ENCODE measurements at regions not wholly inside any gene's neighbourhood (a gene's known extent, or its start where the extent isn't known, plus 50 kb on each side); places are given as distances from the start of the nearest gene placed in this dataset.
A peak's percentile ranks its signal among the peaks of the same experiment; 100 is the strongest.

DNA sequence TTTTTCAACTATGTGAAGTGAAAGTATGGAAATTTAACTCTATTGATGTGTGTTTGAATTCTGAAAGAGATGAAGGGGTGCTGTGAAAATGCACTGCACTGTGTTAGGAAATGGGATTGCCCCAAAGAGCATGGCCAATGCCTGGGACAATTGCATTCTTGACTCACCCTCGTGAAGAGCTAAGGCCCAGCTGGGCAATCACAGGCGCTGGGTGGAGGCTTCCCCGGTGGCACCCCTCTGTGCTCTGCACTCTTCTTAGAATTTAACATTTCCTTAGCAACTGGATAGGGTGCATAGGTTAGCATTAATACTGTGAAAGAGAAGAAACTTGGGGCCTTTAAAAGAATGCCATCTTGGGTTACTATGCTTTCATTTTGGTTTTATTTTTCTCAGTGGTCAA is 179.9 kb upstream of the GOLIM4 start:
- DNase-seq = no peak
- intact Hi-C loops (cut with DNase I) = no loop called here

DNA sequence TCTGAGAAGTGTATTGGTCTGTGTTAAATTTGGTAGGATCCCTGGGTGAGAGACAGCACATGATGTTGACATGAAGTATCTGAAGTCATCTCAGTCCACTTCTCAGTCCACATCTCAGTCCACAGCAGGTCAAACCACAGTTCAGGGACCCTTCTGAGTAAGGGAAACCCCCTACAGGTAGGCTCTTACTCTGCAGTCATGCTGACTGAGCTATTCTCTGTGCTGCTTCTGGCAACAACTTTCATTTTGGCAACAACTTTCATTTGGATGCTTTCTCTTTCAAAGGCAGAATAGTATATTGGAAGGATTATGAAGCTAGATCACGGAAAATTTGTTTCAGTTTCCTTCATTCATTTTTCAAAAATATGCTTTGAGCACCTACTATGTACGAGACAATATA is 178.2 kb upstream of the GOLIM4 start:
- intact Hi-C loops (cut with DNase I) = no loop called here
- DNase-seq = no peak

DNA sequence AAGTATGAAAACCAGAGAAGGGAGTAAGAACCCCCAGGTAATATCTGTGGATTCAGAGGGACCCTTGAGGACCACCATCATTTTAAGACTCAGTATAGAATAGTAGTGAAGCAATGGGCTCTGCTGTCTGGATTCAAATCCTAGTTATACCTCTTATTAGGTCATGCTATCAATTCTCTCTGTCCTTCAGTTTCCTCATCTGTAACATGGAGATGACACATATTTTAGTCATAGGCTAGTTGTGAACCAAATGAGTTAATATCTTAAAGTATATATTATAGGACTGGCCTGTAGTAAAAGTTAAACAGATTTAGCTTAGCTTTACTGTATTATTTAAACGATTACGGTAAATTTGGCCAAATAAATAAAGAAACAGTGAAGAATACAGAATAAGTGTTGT is 177.3 kb upstream of the GOLIM4 start:
- intact Hi-C loops (cut with DNase I) = no loop called here
- DNase-seq = no peak

DNA sequence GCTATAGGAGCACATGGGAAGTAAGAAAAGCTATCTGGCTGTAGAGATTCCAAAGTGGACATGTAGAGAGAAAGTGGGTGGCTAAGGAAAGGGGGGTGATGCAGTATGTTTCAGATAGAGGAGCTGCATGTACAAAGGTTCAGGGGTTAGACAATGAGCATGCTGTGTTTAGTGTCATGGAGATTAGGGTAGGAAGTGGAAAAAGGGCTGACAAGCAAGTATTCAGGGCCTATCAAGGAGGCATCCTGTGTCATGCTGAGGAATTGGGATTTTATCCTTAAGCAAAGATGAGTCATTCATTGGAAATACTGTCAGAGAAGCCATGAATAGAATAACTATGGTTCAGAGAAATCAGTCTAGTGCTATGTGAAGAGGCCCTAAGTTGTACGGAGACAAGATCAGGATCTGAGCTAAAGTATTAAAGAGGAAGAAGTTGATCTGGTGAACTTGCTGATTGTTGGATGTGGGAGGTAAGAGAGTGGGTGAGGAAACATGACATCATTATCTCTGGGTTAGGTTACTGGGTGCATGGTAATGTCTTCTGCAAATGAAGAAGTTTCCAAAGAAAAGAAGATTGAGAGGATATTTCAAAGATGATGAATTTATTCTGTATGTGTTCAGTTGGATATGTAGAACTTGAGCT is 176.7 kb upstream of the GOLIM4 start:
- intact Hi-C loops (cut with DNase I) = no loop called here
- DNase-seq = no peak

DNA sequence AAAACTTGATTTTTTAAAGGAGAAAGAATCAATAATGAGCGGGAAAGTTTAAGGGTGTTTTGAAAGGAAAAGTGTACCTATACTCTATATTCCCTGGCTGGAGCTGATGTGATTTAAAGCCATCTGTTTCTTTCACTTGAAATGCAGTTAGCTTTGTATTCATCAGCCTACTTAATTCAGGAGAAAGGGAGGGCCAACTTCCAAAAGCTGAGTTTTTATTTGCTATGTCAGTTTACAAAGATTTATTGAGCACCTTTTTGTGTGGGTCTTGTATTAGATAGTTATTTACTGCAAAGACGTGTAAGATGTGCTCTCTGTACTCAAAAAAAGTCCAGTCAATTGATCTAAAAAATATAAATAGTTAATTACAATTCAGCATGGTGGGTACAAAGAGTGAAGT is 176.2 kb upstream of the GOLIM4 start:
- DNase-seq = no peak
- intact Hi-C loops (cut with DNase I) = no loop called here

DNA sequence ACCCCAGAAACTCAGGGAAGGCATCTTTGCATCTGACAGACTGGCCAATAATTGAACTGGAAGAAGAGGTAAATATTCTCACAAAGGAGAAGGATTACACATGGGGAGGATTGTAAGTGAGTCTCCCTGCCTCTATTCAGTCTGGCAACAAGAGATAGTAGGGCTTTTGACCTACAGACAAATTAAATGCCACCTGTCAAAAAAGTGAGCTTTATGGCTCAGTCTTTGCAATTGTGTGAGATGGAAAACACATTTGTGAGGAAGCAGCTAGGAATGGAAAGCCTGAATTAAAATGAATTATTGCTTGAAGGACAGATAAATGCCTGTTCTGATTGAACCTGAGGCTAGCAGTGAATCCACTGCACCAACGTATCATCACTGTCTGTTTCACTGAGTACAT is 173.3 kb upstream of the GOLIM4 start:
- intact Hi-C loops (cut with DNase I) = no loop called here
- DNase-seq = no peak

DNA sequence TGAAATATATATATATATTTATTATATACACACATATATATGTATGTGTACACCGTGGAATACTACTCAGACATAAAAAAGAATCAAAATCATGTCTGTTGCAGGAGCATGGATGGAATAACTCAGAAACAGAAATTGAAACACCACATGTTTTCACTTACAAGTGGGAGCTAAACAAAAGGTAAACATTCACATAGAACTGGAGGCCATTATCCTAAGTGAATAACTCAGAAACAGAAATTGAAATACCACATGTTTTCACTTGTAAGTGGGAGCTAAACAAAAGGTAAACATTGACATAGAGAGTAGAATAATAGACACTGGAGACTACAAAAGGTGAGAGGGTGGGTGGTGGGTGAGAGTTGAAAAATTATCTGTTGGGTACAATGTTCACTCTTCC is 171.5 kb upstream of the GOLIM4 start:
- DNase-seq = no peak
- intact Hi-C loops (cut with DNase I) = no loop called here

DNA sequence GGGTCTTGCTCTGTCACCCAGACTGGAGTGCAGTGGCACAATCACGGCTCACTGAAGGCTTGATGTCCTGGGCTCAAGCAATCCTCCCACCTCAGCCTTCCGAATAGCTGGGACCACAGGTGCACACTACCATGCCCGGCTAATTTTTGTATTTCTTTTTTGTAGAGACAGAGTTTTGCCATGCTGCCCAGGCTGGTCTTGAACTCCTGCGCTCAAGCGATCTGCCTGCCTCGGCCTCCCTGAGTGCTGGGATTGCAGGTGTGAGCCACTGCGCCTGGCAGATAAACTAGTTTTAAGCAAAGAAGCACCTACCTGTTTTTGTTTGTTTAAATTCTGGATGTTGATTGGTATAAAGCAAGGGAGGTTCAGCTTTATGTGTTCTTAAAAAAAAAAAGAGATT is 170.6 kb upstream of the GOLIM4 start:
- intact Hi-C loops (cut with DNase I) = no loop called here
- peak in 1 of 10 donors; percentile 57 for DNase-seq

DNA sequence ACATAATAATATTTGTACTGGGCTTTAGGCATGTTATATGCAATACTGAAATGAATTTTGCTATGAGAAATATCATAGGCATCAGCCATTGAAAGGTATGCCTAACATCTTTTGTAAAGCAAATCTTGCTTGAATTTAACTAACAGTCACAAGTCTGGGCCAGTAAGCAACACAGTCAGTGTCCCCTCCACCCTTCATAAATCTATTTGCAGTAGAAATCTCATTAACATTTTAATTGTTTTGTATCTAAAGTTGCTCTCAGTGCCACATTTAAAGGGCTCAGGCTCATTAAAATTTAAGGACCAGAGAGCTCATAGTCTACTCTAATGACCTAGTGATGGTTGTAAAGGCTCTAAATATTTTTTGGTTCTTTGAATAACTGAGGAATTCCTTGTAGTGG is 167.2 kb upstream of the GOLIM4 start:
- DNase-seq = no peak
- intact Hi-C loops (cut with DNase I) = no loop called here

DNA sequence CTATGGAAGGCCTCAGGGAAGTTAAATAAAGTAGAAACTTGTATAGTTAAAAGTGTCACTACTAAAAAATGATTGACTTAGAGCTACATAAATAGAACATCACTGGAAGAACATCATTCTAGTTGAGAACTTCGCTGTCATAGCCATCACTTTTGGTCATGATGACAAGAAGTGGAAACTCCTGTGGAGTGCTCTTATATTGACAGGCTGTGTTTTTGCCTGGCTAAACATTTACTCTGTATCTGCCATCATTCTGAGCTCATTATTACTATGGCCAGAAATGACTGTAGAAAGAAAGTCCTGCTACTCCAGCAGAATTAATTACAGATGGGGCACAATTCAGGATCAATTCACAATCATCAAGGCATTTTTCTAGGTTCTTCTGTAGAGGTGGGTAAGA is 165.1 kb upstream of the GOLIM4 start:
- DNase-seq = no peak
- intact Hi-C loops (cut with DNase I) = no loop called here

DNA sequence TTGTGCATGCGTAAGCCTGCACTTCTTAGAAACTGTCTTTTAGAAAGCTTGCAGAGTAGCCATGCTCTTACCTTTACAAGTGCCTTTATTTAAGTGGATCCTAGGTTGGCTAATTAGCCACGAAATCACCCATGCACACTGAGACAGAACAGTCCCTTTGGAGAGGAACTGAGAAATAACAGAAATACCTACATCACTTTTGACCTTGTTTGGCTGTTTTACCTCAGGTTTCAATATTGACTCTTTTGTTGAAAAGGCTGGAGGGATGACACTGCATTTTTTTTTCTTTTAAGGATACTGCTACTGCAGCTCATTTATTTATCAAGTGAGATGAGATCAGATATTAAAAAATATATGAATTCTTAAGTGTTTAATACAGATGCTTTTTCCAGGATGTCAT is 155.6 kb upstream of the GOLIM4 start:
- DNase-seq = no peak
- intact Hi-C loops (cut with DNase I) = no loop called here

DNA sequence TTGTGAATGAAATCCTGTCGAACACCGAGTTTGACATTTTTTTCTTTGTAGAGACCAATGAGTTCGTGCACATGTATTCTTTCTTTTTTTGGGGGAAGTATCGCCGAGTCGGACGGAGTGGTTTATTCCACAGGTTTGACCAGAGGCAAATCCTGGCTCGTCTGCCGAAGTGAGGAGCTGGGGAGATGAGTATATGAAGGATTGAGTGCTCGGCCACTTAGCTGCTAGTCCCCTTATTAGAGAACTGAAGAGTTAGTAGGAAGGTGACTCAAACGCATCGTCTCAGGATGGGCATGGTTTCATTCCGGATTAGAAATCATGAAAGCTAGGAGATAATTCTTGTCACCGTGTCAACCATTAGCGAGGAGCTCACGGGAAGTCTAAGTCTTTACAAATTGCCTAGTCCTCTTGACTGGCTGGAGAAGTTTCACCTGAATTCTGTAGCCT is 154.7 kb upstream of the GOLIM4 start:
- intact Hi-C loops (cut with DNase I) = no loop called here
- no peak for DNase-seq

DNA sequence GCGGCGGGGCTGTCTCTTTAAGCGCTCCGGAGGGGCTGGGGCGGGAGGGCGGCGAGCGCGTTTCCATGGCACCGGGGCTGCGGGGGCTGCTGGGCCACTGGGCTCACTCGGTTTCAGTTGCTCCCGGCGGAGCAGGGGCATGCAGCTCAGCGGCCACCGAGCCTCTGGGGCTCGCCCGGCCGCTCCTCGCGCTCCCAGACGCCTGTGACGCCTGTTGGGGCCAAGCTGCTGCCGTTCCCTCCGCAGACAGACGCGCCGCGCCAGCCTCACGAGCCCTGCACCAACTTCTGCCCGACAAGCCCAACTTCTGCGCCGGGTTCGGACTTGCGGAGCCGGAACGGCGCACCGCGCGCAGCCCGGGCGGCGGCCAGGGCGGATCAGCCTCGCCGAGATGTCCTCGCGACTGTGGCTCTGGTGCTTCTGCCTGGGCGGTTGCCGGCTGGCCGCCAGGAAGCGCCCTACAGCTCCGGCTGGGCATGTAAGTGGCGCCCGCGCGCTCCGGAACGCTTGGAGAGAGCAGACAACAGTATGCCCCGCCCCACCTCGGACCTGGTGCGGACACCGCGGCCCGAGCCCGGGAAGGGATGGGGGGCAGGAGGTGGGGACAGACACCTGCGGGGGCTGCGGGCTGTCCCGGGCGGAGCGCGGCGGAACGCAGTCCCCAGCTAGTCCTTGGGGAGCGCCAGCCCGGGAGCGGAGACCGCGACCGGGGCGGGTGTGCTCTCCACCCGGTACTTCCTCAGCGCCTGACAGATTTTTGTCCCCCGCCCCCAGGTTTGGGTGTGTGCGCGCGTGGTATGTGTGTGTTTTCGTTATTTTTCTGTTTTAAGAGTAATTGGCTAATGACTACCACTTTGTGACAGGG is 154.1 kb upstream of the GOLIM4 start:
- intact Hi-C loops (cut with DNase I) = no loop called here
- DNase-seq = peak; percentile 48 to 95 (median 66)

DNA sequence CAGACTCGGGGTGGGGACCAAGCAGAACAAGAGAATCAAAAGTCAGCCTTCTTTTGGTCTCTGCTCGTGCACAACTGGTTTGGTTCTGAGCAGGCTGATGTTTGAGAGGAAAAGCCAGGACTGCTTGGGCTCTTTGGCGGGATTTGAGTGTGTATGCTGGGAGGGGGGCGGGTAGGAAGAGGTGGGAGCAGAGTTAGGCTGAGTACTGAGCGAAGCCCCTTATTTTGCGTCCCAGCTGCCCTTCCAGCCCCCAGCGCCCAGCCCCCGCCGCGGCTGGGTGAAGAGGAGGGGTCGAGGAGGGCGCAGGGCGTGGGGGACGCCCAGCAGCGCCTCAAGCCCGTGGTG is 153.5 kb upstream of the GOLIM4 start:
- intact Hi-C loops (cut with DNase I) = no loop called here
- peak in 2 of 10 donors; percentile 40 to 61 for DNase-seq

DNA sequence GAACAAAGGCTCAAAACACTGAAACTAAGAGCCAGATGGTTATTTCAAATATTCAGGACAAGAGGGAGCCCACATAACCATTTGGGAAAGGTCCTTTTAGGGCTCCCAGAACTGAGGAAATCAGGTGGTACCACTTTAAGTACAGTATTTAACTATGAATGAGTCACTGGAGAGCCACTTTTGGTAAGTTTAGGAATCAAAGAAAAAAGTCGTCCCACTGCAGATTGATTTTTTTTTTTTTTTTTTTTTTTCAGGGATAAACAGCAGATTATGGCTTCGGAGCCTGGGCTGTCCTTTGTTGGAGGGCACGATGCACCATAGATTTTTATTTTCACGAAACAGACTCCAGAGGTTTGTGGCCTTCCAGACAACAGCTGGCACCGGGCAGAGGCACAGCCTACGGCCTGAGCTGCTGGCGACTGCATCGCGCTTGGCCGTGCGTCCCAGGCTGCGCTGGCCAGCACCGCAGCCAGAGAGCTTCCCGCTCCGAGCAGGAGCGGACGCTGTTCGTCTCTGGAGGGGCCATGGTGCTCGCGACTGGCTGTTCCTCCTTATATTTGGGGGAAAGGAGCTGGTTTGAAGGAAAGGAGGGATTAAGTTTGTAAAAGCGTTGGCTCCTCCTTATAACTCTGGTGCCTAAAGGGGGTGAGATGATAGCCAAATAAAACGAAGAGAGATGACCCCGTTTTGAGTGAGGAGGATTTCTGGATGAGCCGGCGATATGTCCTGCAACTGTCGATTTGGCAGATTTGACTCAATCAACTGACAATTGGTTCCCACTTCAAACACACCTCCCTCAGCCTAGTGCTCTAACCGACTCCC is 152.9 kb upstream of the GOLIM4 start:
- peak in 6 of 10 donors; percentile 10 to 86 (median 42) for DNase-seq
- intact Hi-C loops (cut with DNase I) = no loop called here

DNA sequence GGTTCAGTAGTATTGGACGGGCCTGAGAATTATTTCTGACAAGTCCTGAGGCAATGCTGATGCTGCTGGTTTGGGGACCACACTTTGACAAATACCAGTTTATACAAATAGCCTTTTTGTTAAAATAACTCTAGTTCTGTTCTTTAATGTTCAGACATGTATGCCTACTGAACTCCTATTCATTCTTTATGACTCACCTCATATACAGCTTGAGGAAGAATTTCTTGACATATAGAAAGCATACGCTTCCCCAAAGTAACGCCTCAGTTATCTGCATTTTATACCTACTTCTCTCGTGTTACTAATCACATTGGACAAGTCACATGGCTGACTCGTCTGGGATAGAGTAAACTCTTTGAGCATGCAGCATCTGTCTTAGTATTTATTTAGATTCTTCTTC is 145.4 kb upstream of the GOLIM4 start:
- intact Hi-C loops (cut with DNase I) = no loop called here
- no peak for DNase-seq

DNA sequence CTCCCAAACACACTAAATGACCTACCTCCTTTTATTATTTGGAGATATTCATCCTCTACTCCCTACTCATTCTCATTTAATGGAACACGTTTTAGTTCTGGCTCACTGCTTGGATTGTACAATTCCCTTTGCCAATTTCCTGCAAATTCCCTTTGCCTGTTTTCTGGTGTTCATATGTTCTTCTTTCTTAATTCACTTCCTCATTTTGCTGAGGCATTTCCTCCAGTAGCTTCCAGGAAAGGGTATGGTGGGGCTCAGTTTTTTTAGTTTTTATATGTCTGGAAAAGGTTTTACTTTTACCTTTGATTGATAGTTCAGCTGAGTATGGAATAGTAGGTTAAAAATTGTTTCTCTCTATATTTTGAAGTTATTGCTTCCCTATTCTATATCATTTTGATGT is 143.6 kb upstream of the GOLIM4 start:
- no peak for DNase-seq
- intact Hi-C loops (cut with DNase I) = no loop called here

DNA sequence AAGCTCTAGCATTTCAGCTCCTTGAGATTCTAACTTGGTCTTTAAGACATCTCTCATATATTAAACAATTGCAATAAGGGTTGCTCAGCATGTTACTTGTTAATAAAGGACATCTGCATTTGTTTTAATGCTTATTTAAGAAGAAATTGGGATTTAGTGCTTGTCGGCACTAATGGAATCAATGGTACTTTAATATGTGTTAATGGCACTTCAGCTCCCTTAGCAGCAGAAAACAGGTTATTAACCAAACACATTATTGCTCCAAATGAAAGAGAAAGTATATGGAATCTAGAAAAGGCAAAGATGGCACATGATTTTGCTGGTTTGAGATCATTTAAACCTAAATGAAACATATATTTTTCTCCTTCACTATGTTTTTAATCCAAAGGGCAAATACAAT is 137.3 kb upstream of the GOLIM4 start:
- DNase-seq = no peak

DNA sequence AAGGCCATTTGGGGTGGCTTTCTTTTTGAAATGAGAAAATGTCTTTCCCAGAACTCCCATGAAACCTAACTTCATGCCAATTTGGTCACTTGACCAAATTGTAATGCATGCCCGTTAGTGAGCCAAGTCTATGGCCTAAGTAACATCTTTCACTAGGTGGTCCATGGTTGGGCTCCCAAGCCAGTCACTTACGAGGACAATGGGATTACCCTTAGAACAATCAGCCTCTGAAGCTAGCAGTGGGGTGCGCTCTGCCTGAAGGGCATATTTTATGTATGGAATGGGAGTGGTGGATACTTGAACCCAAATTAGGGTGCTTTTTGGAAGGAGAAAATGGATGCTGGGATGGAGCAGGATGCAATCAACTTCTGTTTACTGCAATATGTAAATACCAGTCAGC is 127.4 kb upstream of the GOLIM4 start:
- no peak for DNase-seq
- intact Hi-C loops (cut with DNase I) = no loop called here

More for the DNA sequence above, 137.3 kb upstream of the GOLIM4 start:
- intact Hi-C loops (cut with DNase I) = no loop called here

DNA sequence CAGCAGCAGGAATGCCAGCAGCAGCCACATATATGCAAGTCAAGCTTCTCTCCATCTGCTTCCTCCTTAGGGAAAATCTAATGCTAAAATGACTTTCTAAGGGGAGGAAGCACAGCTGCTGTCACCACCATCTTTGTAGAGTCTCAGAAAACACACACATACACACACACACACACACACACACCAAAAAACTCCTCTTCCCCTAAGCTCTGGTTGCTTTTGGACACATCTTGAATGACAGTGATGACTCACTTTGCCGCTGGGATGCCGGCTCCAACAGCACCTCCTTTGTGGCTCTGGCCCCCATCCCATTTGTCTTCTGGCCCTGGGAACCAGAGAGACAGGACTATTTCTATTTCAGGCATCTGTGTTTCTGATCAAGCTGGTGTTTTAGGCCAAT is 124.8 kb upstream of the GOLIM4 start:
- DNase-seq = peak in 8 of 10 donors; percentile 19 to 92 (median 44)
- intact Hi-C loops (cut with DNase I) = no loop called here

DNA sequence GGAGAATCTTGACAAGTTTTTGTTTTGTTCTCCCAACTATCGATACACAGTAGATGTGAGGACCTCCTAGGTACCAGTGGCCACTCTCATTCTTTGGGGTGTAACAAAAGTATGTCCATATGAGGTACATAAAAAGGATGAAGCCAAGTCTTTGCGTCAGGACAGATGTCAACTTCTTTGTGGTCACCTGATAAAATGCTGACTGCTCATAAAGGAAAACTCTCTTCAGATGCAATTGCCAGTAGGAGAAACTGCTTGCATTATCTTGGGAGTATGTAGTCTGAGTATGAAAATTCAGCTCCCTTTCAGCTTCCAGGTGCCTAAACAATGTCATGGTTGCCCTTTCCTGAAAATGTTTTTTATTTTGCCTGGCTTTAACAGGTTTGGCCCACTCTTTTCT is 123.8 kb upstream of the GOLIM4 start:
- intact Hi-C loops (cut with DNase I) = no loop called here
- no peak for DNase-seq
